GM18873 (cell line): ENCODE measurements at regions not wholly inside any gene's neighbourhood (a gene's known extent, or its start where the extent isn't known, plus 50 kb on each side); places are given as distances from the start of the nearest gene placed in this dataset.
"Not testable (repeated sequence)": the region's sequence is repeated elsewhere in the genome, so short reads cannot be mapped to it uniquely, and the experiment has no call there.

ENCODE experiments used
- ATAC-seq: cut with Tn5 transposase; IDR thresholded peaks from one replicate; pipeline ENCODE4 v1.9.1; 2021; ENCODE audit warnings: mild to moderate bottlenecking, moderate library complexity, moderate number of reproducible peaks; ENCODE audit not compliant: unreplicated experiment, low FRiP score

DNA sequence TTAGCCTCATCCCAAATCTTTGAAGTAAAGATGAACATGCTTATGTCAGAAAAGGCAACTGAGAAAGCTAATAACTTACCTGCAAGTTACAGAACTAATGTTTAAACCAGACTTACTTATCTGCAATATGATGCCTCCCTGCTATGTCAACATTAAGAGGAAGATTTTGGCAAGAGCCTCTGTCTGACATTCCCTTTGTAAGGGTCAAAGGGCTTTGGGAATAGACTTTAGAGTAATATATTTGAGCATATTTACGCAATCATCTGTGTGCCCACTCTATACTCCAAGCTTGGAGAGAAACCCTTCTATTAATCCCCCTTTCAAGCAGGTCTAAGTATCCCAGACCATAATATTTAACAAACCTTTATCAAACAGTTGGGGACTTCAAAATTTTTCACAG, 389.4 kb downstream of the NPIPA8 start:
- no peak for ATAC-seq

DNA sequence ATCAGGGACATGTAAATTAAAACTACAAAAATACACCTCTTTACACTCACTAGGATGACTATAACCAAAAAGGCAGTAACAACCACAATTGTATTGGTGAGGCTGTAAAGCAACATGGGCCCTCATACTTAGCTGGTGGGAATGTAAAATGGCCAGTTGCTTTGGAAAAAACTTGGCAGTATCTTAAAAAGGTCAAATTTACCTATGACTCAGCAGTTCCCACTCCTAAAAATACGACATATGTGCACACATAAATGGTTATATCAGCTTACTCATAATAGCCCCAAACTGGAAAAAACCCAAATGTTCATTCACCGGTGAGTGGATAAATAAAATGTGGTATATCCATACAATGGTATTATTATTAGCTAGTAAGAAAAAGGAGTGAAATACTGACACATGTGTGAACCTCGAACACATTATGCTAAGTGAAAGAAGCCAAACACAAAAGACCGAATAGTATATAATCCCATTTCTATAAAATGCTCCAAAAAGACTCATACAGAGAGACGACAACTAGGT, 391.4 kb downstream of the NPIPA8 start:
- no peak for ATAC-seq

DNA sequence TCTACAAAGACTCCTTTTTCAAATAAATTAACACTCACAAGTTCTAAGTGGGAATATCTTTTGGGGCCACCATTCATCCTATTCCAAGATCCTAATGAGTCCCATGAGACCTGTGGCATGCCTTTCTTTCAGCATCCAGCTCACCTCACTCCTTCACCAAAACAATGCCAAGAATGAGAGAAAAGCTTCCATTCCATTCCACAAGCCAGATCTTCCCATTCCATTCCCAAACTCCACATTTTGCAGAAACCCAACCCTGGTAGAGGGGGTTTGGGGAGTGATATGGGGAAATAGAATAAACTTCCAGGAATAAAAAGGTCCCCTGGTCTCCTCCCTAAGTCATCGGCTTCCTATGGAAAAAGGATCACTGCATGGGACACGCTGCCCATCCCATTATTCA, 392.2 kb downstream of the NPIPA8 start:
- ATAC-seq: no peak

DNA sequence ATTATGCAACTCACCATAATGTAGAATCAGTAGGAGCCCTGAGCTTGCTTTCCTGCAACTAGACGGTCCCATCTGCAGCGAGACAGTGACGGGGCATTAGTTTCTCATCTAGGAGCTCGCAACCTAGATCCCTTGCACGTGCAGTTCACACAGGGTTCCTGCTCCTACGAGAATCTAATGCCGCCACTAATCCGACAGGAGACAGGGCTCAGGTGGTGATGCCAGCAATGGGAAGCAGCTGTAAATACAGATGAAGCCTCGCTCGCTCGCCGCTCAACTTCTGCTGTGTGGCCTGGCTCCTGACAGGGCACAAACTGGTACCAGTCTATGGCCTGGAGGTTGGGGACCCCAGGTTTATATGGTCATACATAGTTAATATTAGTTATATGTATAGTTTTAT, 394.5 kb downstream of the NPIPA8 start:
- no peak for ATAC-seq

DNA sequence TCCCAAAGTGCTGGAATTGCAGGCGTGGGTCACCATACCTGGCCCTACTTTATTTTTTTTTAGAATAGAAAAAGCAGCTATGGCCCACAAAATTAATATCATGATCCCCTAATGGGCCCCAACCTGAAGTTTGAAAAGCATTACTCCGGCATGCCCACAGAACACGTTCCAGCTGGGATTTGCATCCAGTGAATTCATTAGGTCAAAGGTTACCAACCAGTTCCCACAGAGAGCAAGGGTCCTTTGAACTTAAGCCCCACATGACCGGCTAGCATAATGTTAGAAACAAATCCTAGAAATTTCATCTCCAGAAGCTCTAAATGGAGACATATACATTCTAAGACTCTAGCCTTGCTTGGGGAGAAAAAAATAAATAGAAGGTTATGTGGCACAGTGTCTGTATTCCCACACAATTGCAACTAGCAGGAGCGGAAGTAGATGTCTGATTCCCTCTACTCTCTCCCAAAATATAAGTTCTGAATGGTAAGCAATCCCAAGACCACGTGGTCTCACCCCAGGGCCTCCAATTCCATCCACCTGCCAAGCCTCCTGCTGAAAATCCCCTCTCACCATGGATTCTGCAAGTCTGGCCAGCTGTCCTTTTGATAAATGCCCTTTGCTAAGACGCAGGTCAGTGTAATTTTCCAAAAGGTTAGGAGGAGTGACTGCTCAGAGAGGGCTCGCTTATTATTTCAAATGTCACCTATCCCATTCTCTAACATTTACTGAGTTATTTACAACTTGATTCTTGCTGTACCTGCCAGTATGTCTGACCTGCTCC, 395.8 kb downstream of the NPIPA8 start:
- no peak for ATAC-seq

DNA sequence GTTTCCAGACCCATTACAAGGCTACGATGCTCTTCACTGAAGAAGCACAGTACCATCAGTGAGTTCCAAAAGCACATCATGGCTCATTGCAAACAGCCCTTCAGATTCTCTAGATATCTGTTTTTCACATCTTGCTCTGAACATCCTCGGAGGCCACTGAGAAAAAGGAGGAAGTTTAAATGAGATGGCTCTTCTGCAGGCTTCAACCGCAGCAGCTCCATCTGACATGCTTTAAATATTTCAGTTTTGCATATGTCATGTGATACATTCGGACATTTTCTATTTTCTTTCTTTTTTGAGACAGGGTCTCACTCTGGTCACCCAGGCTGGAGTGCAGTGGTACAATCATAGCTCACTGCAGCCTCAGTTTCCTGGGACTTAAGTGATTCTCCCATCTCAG, 396.8 kb downstream of the NPIPA8 start:
- no peak for ATAC-seq

DNA sequence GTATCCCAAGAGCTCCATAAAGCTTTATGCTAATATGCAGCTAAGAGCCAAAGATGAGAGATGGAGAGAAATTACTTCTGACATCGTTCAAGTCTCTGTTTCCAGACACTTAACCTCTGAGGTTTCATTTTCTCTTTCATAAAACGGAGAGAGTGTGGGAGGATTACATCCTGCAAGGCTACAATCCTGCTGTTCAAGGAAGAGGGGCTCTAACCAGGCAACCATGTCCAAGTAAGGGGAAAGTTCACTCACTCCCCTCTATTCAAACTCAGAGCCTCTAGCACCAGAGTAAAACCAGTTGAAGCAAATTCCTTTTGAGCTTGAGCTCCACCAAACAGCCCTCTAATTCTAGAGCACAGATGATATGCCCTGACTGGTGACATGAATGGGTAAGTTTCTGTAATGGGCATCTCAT, 397.4 kb downstream of the NPIPA8 start:
- no peak for ATAC-seq

DNA sequence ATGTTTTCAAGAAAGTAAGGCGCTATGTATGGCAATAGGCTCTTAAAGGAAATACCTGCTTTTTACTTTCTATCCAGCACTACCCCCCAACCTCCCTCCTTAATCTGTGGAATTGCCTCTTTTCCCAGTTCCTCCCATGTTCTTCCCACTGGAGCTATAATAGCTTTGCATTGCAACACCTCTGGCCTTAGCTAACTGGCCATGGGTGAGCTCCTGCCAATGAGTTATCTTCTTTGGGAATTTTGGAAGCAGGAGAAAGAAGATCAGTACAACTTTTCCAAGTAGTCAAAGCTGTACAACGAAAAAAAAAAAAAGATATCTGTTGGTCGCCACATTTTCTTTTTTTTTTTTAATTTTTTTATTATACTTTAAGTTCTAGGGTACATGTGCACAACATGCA, 398.0 kb downstream of the NPIPA8 start:
- ATAC-seq: no peak

DNA sequence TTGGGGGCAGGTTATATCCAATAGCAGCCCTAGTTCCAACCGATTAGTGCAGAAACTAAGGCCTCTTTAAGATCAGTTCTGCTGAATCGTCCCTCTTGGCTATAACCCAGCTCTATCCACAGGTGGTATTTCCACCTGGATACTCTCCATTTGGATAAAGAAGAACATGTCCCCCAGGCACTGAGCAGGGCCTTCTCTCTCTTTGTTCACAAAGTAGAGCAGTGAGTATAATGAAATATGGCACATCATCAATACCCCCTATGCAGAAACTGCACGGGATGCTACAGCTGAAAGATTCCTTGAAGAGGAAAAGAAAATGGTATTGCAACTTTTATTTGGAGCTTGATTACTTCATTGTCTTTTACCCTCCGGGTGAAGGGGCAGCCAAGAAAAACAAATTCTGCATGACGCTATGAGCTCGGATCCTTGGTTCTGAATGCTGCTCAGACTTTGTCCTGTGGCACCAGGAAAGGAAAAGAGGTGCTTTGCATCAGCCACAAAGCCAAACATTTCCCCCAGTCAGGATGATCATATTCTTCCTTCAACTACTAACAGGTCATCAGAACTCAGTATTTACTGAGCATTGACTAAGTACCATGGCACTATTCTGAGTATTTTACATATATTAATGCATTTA, 399.7 kb downstream of the NPIPA8 start:
- no peak for ATAC-seq

DNA sequence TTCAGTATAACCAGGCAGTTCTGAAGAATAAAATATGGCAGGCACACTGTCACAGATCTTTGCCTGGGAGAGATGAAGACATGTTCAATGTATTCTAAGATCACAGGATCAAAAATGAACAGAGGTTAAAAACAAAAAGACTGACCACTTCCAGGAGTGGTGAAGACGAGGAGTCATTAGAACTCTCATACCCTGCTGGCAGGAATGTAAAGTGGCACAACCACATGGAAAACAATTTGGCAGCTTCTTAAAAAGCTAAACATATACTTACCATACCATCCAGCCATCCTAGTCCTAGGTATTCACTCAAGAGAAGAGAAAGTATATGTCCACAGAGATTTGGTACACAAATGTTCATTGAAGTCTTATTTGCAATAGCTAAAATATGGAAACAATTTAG, 406.3 kb downstream of the NPIPA8 start:
- no peak for ATAC-seq

DNA sequence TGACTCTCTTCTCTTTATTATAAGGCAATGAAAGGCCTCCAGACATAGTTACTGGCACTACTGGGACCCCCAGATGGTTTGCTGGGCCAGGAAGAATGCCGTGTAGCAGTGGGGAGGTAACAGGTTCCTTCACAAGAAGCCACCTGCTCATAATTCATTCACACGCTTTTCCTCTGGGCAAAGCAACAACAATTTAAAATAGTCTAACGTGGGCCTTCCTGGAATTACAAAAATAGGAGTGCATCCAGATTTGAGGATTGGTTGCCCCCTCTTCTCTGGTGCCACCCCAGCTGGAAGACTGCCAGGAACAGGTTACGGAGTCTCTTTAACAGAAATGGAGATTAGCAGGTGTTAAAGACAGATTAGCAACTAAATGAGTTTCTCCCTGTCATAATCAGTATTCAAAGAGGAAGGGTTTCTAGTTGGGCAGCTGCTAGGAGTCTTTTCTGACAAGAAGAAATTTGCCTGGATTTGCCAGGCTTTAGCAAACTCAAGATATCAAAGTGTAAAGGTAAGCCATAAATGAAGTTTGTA, 409.6 kb downstream of the NPIPA8 start:
- no peak for ATAC-seq

DNA sequence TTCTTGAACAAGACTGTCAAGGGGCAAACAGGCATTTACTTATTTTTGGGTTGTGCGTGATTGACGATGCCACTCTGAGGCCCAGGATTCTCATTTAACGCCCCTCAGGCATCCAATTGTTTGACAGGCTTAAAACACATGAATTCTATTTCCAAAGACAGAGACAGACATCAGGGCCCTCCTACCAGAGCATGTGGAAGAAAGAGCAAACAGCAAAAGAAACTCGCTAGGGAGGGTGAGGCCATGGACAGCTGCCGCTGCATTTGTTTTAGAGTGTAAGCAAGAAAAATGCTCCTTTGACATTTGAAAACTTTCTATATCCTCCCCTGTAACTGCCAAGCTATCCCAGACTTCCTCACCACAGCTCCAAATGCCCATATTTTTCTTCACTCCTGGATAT, 410.1 kb downstream of the NPIPA8 start:
- no peak for ATAC-seq

DNA sequence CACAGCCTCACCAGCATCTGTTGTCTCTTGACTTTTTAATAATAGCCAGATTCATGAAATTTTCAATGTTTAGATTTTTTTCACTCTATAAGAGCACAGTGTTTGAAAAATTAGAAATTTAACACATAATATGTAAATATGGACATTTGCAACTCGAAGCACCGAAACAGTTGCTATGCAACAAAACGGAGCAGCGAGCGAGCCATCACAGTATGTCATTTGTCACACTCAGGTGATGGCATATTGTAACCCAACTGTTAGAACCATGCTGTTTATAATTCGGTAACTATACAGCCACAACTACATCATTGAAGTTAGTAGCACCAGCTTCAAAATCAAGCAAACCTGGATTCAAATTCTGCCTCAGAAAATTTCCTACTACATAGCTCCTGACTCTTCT, 410.8 kb downstream of the NPIPA8 start:
- no peak for ATAC-seq

DNA sequence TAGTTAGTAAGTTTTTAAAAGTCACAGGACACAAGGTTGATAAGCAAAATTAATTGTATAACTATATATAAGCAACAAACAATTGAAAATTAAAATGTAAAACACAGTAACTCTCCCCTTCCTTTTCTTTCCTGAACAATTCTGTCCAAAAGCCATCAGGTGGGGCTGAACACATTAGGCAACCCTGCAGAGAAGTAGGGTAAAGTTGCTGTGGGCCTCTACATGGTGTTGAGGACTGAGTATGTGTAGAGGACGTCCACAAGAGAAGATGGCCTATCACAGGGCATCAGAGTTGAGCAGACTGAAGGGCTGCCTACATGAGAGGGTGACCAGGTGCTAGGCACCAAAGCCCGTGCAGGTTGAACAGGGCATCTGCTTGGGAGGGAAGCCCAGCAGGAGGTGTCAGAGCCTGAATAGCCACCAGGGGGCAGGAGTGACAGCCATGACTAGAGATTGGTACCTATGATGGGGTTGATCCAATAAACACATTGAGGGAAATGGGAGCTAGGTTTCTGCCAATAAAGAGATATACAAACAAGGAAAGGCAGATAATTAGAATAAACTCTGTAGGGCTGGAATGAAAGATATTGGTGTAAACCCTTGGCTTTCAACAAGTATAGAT, 415.1 kb downstream of the NPIPA8 start:
- no peak for ATAC-seq

DNA sequence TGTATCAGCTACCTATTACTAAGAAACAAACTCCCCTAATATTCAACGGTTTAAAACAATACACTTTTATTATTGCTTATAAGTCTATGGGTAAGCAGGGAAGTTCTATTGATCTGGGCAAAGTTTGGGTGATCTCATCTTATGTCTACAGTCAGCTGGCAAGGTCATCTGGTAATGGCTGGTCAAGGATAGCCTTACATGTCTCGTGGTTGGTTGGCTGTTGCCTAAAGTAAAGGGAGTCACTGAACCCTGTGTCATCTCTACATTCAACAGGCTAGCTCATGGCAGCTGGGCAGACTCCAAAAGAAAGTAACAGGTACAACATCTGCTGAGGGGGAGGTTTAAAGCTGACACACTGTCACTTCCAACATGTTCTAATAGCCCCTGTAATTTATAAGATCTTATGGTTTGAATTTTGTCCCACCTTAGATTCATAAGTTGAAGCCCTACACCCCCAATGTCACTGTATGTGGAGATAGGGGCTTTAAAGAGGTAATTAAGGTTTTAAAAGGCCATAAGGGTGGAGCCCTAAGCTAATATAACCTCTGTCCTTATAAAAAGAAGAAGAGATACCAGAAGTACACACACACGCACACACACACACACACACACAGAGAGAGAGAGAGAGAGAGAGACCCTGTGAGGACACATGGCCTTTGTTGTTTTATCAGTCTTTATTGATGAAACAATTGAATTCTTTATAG, 419.1 kb downstream of the NPIPA8 start:
- ATAC-seq: no peak

DNA sequence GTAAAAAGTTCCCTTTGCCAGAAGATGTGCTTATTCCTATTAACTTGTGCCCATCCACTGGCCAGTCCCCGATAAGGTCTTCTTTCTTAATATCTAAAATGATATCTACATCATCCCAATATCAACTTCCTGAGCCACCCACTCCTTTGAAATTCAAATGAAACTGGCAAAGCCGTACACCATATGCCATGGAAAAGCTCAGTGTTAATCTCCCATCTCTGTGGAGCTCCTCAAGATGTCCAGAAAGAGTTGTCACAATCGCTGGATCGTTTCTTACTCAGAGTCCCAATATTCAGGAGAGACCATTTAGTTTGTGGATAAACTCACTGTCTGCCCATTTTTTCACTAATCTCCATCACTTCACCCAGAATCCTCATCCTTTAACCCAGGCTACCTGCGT, 420.7 kb downstream of the NPIPA8 start:
- no peak for ATAC-seq

DNA sequence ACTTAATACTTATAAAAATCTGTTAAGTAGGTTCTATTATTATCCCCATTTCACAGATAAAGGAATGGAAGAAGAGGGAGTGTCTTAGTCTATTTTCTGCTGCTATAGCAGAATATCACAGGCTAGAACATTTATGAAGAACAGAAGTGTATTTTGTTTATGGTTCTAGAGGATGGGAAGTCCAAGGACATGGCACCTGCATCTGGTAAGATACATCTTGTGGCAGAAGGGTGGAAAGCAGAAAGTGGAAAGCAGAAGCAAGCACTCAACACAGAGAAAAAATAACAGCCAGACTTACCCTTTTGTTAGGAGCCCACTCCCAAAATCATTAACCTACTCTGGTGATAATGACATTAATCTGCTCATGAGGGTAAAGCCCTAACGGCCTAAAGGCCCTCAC, 422.4 kb downstream of the NPIPA8 start:
- ATAC-seq: no peak

DNA sequence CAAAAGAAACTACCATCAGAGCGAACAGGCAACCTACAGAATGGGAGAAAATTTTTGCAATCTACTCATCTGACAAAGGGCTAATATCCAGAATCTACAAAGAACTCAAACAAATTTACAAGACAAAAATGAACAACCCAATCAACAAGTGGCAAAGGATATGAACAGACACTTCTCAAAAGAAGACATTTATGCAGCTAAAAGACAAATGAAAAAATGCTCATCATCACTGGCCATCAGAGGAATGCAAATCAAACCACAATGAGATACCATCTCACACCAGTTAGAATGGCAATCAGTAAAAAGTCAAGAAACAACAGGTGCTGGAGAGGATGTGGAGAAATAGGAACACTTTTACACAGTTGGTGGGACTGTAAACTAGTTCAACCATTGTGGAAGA, 425.0 kb downstream of the NPIPA8 start:
- ATAC-seq: not testable (repeated sequence)

DNA sequence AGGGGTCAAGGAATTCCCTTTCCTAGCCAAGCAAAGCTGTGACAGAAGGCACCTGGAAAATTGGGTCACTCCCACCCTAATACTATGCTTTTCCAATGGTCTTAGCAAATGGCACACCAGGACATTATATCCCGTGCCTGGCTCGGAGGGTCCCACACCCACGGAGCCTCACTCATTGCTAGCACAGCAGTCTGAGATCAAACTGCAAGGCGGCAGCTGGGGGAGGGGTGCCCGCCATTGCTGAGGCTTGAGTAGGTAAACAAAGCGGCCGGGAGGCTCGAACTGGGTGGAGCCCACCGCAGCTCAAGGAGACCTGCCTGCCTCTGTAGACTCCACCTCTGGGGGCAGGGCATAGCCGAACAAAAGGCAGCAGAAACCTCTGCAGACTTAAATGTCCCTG, 429.9 kb downstream of the NPIPA8 start:
- ATAC-seq: not testable (repeated sequence)

DNA sequence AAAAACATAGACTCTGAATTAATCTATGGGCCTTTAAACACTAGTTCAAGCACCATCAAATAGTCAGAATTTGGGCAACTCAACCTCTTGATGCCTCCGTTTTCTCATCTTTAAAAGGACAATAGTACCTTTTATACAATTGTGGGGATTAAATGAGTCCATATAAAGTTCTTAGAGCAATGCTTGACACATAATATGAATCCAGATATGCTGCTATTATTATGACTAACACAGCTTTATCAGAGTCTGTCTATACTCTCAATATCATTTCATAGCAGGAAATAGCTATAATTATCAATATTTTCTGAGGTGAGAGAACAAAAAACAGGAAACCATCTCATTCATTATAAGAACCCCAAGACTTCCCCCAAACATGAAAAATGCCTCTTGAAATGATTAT, 430.5 kb upstream of the XYLT1 start:
- no peak for ATAC-seq

DNA sequence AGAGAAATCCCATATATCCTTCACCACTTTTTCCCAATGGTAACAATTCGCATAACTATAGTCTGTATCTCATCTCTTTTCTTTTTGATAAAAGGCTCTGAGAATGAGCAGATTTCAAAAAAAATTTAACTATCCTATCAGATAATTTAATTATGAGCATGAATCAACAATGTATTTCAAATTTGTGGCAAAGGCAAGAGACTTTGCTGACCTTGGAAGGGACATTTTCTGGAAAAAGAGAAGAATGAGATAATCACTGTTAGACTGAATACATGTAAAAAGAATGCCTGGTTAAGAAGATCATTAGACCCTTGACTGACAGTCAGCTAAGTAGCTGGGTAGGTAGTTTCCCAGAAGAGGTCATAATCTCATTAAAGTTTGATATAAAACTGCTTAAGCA, 428.4 kb upstream of the XYLT1 start:
- no peak for ATAC-seq
